ENCODE measurements at regions not wholly inside any gene's neighbourhood (a gene's known extent, or its start where the extent isn't known, plus 50 kb on each side); places are given as distances from the start of the nearest gene placed in this dataset.
"Not testable (repeated sequence)": the region's sequence is repeated elsewhere in the genome, so short reads cannot be mapped to it uniquely, and the experiment has no call there.

DNA sequence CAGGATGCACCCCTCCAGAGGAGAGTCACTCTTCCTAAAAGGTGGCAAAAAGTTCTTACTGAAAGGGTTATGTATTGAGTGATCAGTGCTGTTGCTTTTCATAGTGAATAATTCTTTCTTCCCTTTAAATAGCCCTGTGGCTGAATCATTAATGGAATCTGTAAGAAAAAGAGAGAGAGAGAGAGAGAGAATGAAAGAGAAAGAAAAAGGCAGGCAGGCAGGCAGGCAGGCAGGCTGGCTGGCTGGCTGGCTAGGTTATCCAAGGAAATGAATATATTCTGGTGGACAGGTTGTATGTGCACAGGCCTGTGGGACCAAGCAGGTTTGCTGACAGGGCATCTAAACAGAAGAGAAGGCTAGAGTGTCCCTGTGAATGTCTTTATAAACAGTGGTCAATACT is 100.5 kb downstream of the DLEU7 start:
- intact Hi-C loops (cut with DNase I), result no loop called here
- no peak for DNase-seq (ENCODE audit: missing footprints)
- ATAC-seq, result no peak

GRCh38 chr13:50744116-50744660 is 99.3 kb downstream of the DLEU7 start:
- ATAC-seq (no peak), DNase-seq (ENCODE audit: missing footprints) (no peak)
- intact Hi-C loops (cut with DNase I), result no loop called here

- ATAC-seq, result no peak
- DNase-seq (ENCODE audit: missing footprints), result no peak
- intact Hi-C loops (cut with DNase I), result no loop called here
Measured at GRCh38 chr13:50745542-50746115, 97.9 kb downstream of the DLEU7 start.

- DNase-seq (ENCODE audit: missing footprints), result no peak
- intact Hi-C loops (cut with DNase I), result no loop called here
Measured at GRCh38 chr13:50747737-50748350, 95.6 kb downstream of the DLEU7 start.

GRCh38 chr13:50753221-50753620 is 90.3 kb downstream of the DLEU7 start:
- intact Hi-C loops (cut with DNase I); DNase-seq (ENCODE audit: missing footprints); ATAC-seq: not testable (repeated sequence)

More at GRCh38 chr13:50747737-50748350, 95.6 kb downstream of the DLEU7 start:
- ATAC-seq, result no peak

- ATAC-seq; DNase-seq (ENCODE audit: missing footprints); intact Hi-C loops (cut with DNase I): not testable (repeated sequence)
Measured at GRCh38 chr13:50755862-50756685, 87.4 kb downstream of the DLEU7 start.

- intact Hi-C loops (cut with DNase I), result no loop called here
- DNase-seq (ENCODE audit: missing footprints) (no peak), ATAC-seq (no peak)
Measured at GRCh38 chr13:50757008-50757407, 86.5 kb downstream of the DLEU7 start.

- ATAC-seq, result no peak
- DNase-seq (ENCODE audit: missing footprints), result no peak
Measured at GRCh38 chr13:50758796-50759195, 84.7 kb downstream of the DLEU7 start.

DNA sequence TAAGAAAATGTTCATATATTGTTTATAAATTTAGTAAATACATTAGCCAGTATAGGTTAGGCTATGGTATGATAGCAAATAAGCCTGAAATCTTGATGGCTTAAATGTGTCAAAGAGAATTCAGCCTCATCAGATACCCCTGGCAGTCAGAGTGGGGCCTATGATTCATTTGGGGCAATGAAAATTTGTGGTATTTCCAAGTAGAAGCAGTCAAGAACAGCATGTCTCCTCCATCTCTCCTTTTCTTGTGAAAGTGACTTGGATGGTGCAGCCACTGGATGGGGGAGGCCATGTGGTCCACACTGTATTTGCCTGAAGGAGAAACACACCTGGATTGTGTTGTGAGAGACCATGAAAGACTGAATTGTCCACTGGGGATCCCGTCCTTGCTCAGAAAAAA is 82.7 kb downstream of the DLEU7 start:
- DNase-seq (ENCODE audit: missing footprints) (no peak), ATAC-seq (no peak)
- intact Hi-C loops (cut with DNase I), result no loop called here

More at GRCh38 chr13:50758796-50759195, 84.7 kb downstream of the DLEU7 start:
- intact Hi-C loops (cut with DNase I), result no loop called here

DNA sequence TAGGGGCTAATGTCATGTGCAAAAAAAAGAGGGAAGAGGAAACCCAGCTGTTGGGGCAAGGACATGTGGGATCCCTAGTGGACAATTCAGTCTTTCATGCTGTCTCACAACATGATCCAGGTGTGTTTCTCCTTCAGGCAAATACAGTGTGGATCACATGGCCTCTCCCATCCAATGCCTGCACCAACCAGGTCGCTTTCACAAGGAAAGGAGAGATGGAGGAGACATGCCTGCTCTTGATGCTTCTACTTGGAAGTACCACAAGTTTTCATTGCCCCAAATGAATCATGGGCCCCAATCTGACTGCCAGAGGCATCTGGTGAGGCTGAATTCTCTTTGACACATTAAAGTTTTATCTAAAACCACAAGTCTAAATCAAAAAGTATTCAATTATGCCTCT is 82.1 kb downstream of the DLEU7 start:
- ATAC-seq, result no peak
- intact Hi-C loops (cut with DNase I), result no loop called here
- no peak for DNase-seq (ENCODE audit: missing footprints)

- ATAC-seq (no peak), DNase-seq (ENCODE audit: missing footprints) (no peak)
- intact Hi-C loops (cut with DNase I), result no loop called here
Measured at GRCh38 chr13:50762969-50763567, 80.4 kb downstream of the DLEU7 start.

- DNase-seq (ENCODE audit: missing footprints), result no peak
- intact Hi-C loops (cut with DNase I), result no loop called here
- ATAC-seq, result no peak
Measured at GRCh38 chr13:50766013-50766412, 77.5 kb downstream of the DLEU7 start.

GRCh38 chr13:50766695-50767094 is 76.8 kb downstream of the DLEU7 start:
- ATAC-seq, result no peak
- DNase-seq (ENCODE audit: missing footprints), result no peak
- intact Hi-C loops (cut with DNase I), result no loop called here

DNA sequence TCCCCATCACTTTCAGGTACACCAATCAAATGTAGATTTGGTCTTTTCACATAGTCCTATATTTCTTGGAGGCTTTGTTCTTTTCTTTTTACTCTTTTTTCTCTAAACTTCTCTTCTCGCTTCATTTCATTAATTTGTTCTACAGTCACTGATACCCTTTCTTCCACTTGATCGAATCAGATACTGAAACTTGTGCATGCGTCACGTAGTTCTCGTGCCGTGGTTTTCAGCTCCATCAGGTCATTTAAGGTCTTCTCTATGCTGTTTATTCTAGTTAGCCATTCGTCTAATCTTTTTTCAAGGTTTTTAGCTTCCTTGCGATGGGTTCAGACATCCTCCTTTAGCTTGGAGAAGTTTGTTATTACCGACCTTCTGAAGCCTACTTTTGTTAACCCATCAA is 70.6 kb downstream of the DLEU7 start:
- DNase-seq (ENCODE audit: missing footprints); ATAC-seq; intact Hi-C loops (cut with DNase I): not testable (repeated sequence)

All from Right ventricle myocardium inferior (tissue), 1 donor.